H1 (cell line): ENCODE measurements at regions not wholly inside any gene's neighbourhood (a gene's known extent, or its start where the extent isn't known, plus 50 kb on each side); places are given as distances from the start of the nearest gene placed in this dataset.

Experiments used
- CTCF ChIA-PET: fragments of 300-600 bp; sonication (Branson Sonifier 250); formaldehyde crosslinking; loops from one replicate; lab custom pipeline; 2021; ENCODE audit not compliant: partially characterized antibody; lab: Charles Lee
- POLR2A ChIA-PET: fragments of 300-600 bp; sonication (Branson Sonifier 250); formaldehyde crosslinking; loops from one replicate; lab custom pipeline; 2021; ENCODE audit warnings: inconsistent platforms; ENCODE audit not compliant: partially characterized antibody; lab: Charles Lee
- DNase-seq, 2 experiments: peaks; one replicate each; pipeline versions ENCODE4 v3.0.0 to v3.0.0-alpha.2; 2010 to 2022; ENCODE audit warnings: low spot score in 2 of 2, low read depth in 1 of 2, mixed read lengths in 1 of 2
- FAIRE-seq: peaks from 2 replicates; lab custom pipeline; 2011; peaks lifted over from hg19 to GRCh38; lab: Jason Lieb, UNC
- H2AFZ ChIP-seq: 2 replicates; pipeline ENCODE4 v1.8.1; 2012; ENCODE audit warnings: low read length, inconsistent platforms
- H2AK5ac ChIP-seq: 2 replicates; pipeline ENCODE4 v1.6.1; 2013; ENCODE audit warnings: low read depth, low read length
- H2BK120ac ChIP-seq: replicated peaks from 2 replicates; pipeline ENCODE3; 2013; ENCODE audit warnings: low read depth, low read length, inconsistent platforms
- H2BK12ac ChIP-seq: 2 replicates; pipeline ENCODE4 v1.6.1; 2013; ENCODE audit warnings: low read depth, low read length
- H2BK15ac ChIP-seq: 2 replicates; pipeline ENCODE4 v1.6.1; 2013; ENCODE audit warnings: low read length
- H2BK20ac ChIP-seq: 2 replicates; pipeline ENCODE4 v1.6.1; 2013; ENCODE audit warnings: low read length
- H2BK5ac ChIP-seq: 2 replicates; pipeline ENCODE4 v1.6.1; 2013; ENCODE audit warnings: low read depth, low read length
- H3K14ac ChIP-seq: 2 replicates; pipeline ENCODE4 v1.6.1; 2013; ENCODE audit warnings: inconsistent platforms; ENCODE audit not compliant: insufficient read length
- H3K18ac ChIP-seq: 2 replicates; pipeline ENCODE4 v1.6.1; 2013; ENCODE audit warnings: low read length; ENCODE audit errors: extremely low read depth
- H3K23ac ChIP-seq: 2 replicates; pipeline ENCODE4 v1.6.1; 2013; ENCODE audit warnings: inconsistent platforms; ENCODE audit not compliant: insufficient read length
- H3K23me2 ChIP-seq: 2 replicates; pipeline ENCODE4 v1.6.1; 2013; ENCODE audit warnings: low read depth, low read length
- H3K27ac ChIP-seq: 2 replicates; pipeline ENCODE4 v1.6.1; 2011; ENCODE audit warnings: low read depth, low read length, inconsistent platforms
- H3K27me3 ChIP-seq, 4 experiments: replicated peaks in 1 of 4; 1 replicate in 1 of 4; 2 replicates in 3 of 4; pipeline versions ENCODE4 v1.6.1 to v1.8.1; 2011 to 2013; ENCODE audit warnings: low read length in 3 of 4, mild to moderate bottlenecking in 3 of 4, inconsistent platforms in 2 of 4, mixed read lengths in 2 of 4, moderate library complexity in 1 of 4; ENCODE audit not compliant: control insufficient read depth in 3 of 4, insufficient read depth in 3 of 4; ENCODE audit errors: extremely low read depth in 1 of 4
- H3K36me3 ChIP-seq, 4 experiments: 2 replicates each; pipeline versions ENCODE4 v1.6.1 to v1.8.1; 2011 to 2013; ENCODE audit warnings: mild to moderate bottlenecking in 4 of 4, low read length in 3 of 4, moderate library complexity in 2 of 4, control low read depth in 1 of 4, inconsistent platforms in 1 of 4; ENCODE audit not compliant: insufficient read depth in 4 of 4, control insufficient read depth in 2 of 4
- H3K4ac ChIP-seq: replicated peaks from 2 replicates; pipeline ENCODE3; 2013; ENCODE audit warnings: low read length, low read depth, mixed read lengths, inconsistent platforms; ENCODE audit not compliant: insufficient read length
- H3K4me1 ChIP-seq, 4 experiments: replicated peaks in 1 of 4; 1 replicate in 1 of 4; 2 replicates in 3 of 4; pipeline versions ENCODE4 v1.6.1 to v1.8.1; 2011 to 2013; ENCODE audit warnings: low read length in 3 of 4, inconsistent platforms in 2 of 4, mixed read lengths in 1 of 4; ENCODE audit not compliant: insufficient read depth in 4 of 4, control insufficient read depth in 3 of 4
- H3K4me2 ChIP-seq, 2 experiments: 2 replicates each; pipeline versions ENCODE4 v1.6.1 to v1.8.1; 2011 to 2013; ENCODE audit warnings: low read depth in 2 of 2, low read length in 2 of 2, control low read depth in 1 of 2, inconsistent platforms in 1 of 2, mild to moderate bottlenecking in 1 of 2; ENCODE audit not compliant: insufficient read depth in 1 of 2
- H3K4me3 ChIP-seq, 4 experiments: fragments of 200-600, 300-600 bp in 1 of 4; sonication (generic), shearing (Covaris generic), sonication (Bioruptor Twin) in 1 of 4; 2 replicates each; pipeline versions ENCODE4 v1.5.1 to v1.8.1; 2011 to 2016; ENCODE audit warnings: low read length in 4 of 4, low read depth in 3 of 4, control low read depth in 2 of 4, inconsistent platforms in 2 of 4, mild to moderate bottlenecking in 2 of 4, mixed read lengths in 1 of 4, moderate library complexity in 1 of 4; ENCODE audit not compliant: insufficient read depth in 2 of 4; ENCODE audit errors: extremely low read depth in 1 of 4
- H3K56ac ChIP-seq: replicated peaks from 2 replicates; pipeline ENCODE3; 2013; ENCODE audit warnings: low read depth, mild to moderate bottlenecking, mixed read lengths, low read length, inconsistent platforms; ENCODE audit not compliant: insufficient read length
- H3K79me1 ChIP-seq: 2 replicates; pipeline ENCODE4 v1.6.1; 2013; ENCODE audit warnings: low read depth, low read length, control low read depth
- H3K79me2 ChIP-seq, 2 experiments: 2 replicates each; pipeline versions ENCODE4 v1.6.1 to v1.8.1; 2012 to 2013; ENCODE audit warnings: low read length in 2 of 2, mild to moderate bottlenecking in 2 of 2, inconsistent platforms in 1 of 2; ENCODE audit not compliant: insufficient read depth in 2 of 2, control insufficient read depth in 1 of 2
- H3K9ac ChIP-seq, 4 experiments: replicated peaks in 1 of 4; 1 replicate in 1 of 4; 2 replicates in 3 of 4; pipeline versions ENCODE4 v1.6.1 to v1.8.1; 2011 to 2013; ENCODE audit warnings: low read depth in 3 of 4, low read length in 3 of 4, control low read depth in 2 of 4, mild to moderate bottlenecking in 2 of 4, moderate library complexity in 2 of 4, inconsistent platforms in 1 of 4; ENCODE audit errors: extremely low read depth in 1 of 4
- H3K9me3 ChIP-seq, 2 experiments: 2 replicates each; pipeline versions ENCODE4 v1.6.1 to v1.8.1; 2012 to 2013; ENCODE audit warnings: mild to moderate bottlenecking in 2 of 2, moderate library complexity in 2 of 2, control low read depth in 1 of 2, inconsistent platforms in 1 of 2, low read depth in 1 of 2, low read length in 1 of 2, mixed read lengths in 1 of 2; ENCODE audit not compliant: insufficient read depth in 2 of 2
- H4K20me1 ChIP-seq, 2 experiments: replicated peaks in 1 of 2; 2 replicates each; pipeline versions ENCODE3 to v1.8.1; 2011 to 2013; ENCODE audit warnings: inconsistent platforms in 2 of 2, low read length in 2 of 2, mild to moderate bottlenecking in 1 of 2; ENCODE audit not compliant: insufficient read depth in 2 of 2, control insufficient read depth in 1 of 2
- H4K5ac ChIP-seq: 2 replicates; pipeline ENCODE4 v1.6.1; 2013; ENCODE audit warnings: low read length, low read depth, mixed read lengths, inconsistent platforms; ENCODE audit not compliant: insufficient read length
- H4K8ac ChIP-seq: 2 replicates; pipeline ENCODE4 v1.8.0; 2013; ENCODE audit warnings: mild to moderate bottlenecking, moderate library complexity, low read length, inconsistent platforms; ENCODE audit not compliant: insufficient read depth; ENCODE audit errors: extremely low read depth
- H4K91ac ChIP-seq: replicated peaks from 2 replicates; pipeline ENCODE3; 2013; ENCODE audit warnings: low read length, mixed read lengths, inconsistent platforms; ENCODE audit not compliant: insufficient read length
- BRCA1 ChIP-seq: IDR thresholded peaks from 2 replicates; pipeline ENCODE4 v1.6.1; 2012; ENCODE audit warnings: low read depth, low read length, improper control_type of control experiment
- CHD2 ChIP-seq: IDR thresholded peaks from 2 replicates; pipeline ENCODE4 v1.6.1; 2012; ENCODE audit warnings: low read length, improper control_type of control experiment
- CTBP2 ChIP-seq: IDR thresholded peaks from 2 replicates; pipeline ENCODE4 v1.7.0; 2011; ENCODE audit warnings: borderline replicate concordance, mild to moderate bottlenecking, moderate library complexity, mixed read lengths, low read length; ENCODE audit not compliant: insufficient read depth, insufficient read length
- HDAC2 ChIP-seq, 2 experiments: fragments of 300-600 bp in 1 of 2; sonication (generic) in 1 of 2; IDR thresholded peaks; 2 replicates each; pipeline ENCODE4 v1.6.1; 2011 to 2012; ENCODE audit warnings: low read depth in 2 of 2, low read length in 2 of 2, mild to moderate bottlenecking in 2 of 2, moderate library complexity in 2 of 2, borderline replicate concordance in 1 of 2, inconsistent platforms in 1 of 2
- MAX ChIP-seq: IDR thresholded peaks from 2 replicates; pipeline ENCODE4 v1.6.1; 2012; ENCODE audit warnings: inconsistent platforms
- NANOG ChIP-seq: IDR thresholded peaks from 2 replicates; pipeline ENCODE4 v1.6.1; 2011; ENCODE audit warnings: low read length, low read depth, mild to moderate bottlenecking, inconsistent platforms; ENCODE audit not compliant: insufficient read depth, poor library complexity, severe bottlenecking
- RBBP5 ChIP-seq: IDR thresholded peaks from 2 replicates; pipeline ENCODE4 v1.7.1; 2012; ENCODE audit warnings: low read depth, mild to moderate bottlenecking, inconsistent platforms, low read length, moderate library complexity, borderline replicate concordance
- SAP30 ChIP-seq: fragments of 300-600 bp; sonication (generic); IDR thresholded peaks from 2 replicates; pipeline ENCODE4 v1.7.1; 2012; ENCODE audit warnings: low read length, moderate library complexity, mild to moderate bottlenecking, inconsistent platforms; ENCODE audit not compliant: insufficient read depth, insufficient replicate concordance
- WGBS, 2 experiments: shearing (Covaris generic) in 1 of 2; methylation state at CpG; one replicate each; pipeline versions ENCODE4 v1.1.6 to v1.1.7; 2013 to 2015; ENCODE audit warnings: low lambda C conversion rate in 2 of 2, mixed read lengths in 2 of 2, inconsistent platforms in 1 of 2, low coverage in 1 of 2, missing lambda C conversion rate in 1 of 2; ENCODE audit not compliant: insufficient replicate concordance in 2 of 2, insufficient coverage in 1 of 2, insufficient read length in 1 of 2; ENCODE audit errors: extremely low coverage in 1 of 2, missing lambda C conversion rate in 1 of 2; 5-methylcytosine and 5-hydroxymethylcytosine counted together

- Histone ChIP-seq H3K23me2 (no peaks in the 10 kb centered on the region), H3K23ac (no peak overlapping the region), H3K9ac (no peak overlapping the region), H2AK5ac (no peak overlapping the region), H3K27ac (no peak overlapping the region), H2AFZ (no peak overlapping the region), H4K5ac (no peak overlapping the region), H3K56ac (no peak overlapping the region), H2BK20ac (no peak overlapping the region), H4K8ac (no peak overlapping the region), H3K4me1 (no peaks in the 10 kb centered on the region), H3K9me3 (no peaks in the 10 kb centered on the region), H3K27me3 (no peaks in the 10 kb centered on the region), H2BK12ac (no peak overlapping the region), H3K79me2 (no peaks in the 10 kb centered on the region), H3K4ac (no peak overlapping the region), H2BK15ac (no peak overlapping the region), H4K91ac (no peak overlapping the region), H3K14ac (no peak overlapping the region), H2BK5ac (no peak overlapping the region), H2BK120ac (no peak overlapping the region), H3K79me1 (no peaks in the 10 kb centered on the region), H3K18ac (no peak overlapping the region), H4K20me1 (no peaks in the 10 kb centered on the region), H3K4me2 (no peak overlapping the region), H3K4me3 (no peak overlapping the region), H3K36me3 (no peaks in the 10 kb centered on the region)
- 93% methylated on average over 1 of the region's 1 CpG; no CpG with 5 or more reads in 1 of the 2 experiments for WGBS, 2 experiments
- DNase-seq (no peak), FAIRE-seq (no peak)
- POLR2A ChIA-PET, result no interaction called here
- CTCF ChIA-PET, result no interaction called here
- no peak for TF ChIP-seq MAX
- TF ChIP-seq CTBP2, result no peak
- TF ChIP-seq RBBP5, result no peak
- no peak for TF ChIP-seq NANOG
- no peak for TF ChIP-seq HDAC2 (IDR thresholded peaks at IDR 0.05; ENCODE audit: borderline replicate concordance in 1 of 2, low read depth in 2 of 2, low read length in 2 of 2)
- no peak for TF ChIP-seq CHD2
- TF ChIP-seq SAP30, result no peak
- no peak for TF ChIP-seq BRCA1
Observed at GRCh38 chr18:44341759-44342158, 338.9 kb upstream of the SETBP1 start.
